KMS-11 (cell line): ENCODE measurements at regions not wholly inside any gene's neighbourhood (a gene's known extent, or its start where the extent isn't known, plus 50 kb on each side); places are given as distances from the start of the nearest gene placed in this dataset.

Source experiments
- H2AFZ ChIP-seq: fragments of 200-600 bp; sonication (generic); 2 replicates; pipeline ENCODE4 v1.6.1; 2016; ENCODE audit warnings: antibody characterized with exemption, mixed run types, low read depth
- H3K27ac ChIP-seq: fragments of 200-600 bp; sonication (generic); 2 replicates; pipeline ENCODE4 v1.6.1; 2016; ENCODE audit warnings: mild to moderate bottlenecking, mixed run types
- H3K27me3 ChIP-seq: fragments of 200-600 bp; sonication (generic); 2 replicates; pipeline ENCODE4 v1.6.1; 2017; ENCODE audit warnings: mild to moderate bottlenecking, low read depth, mixed run types, moderate library complexity; ENCODE audit not compliant: insufficient read depth
- H3K36me3 ChIP-seq: fragments of 200-600 bp; sonication (generic); 2 replicates; pipeline ENCODE4 v1.6.1; 2017; ENCODE audit warnings: mild to moderate bottlenecking, mixed run types; ENCODE audit not compliant: insufficient read depth
- H3K4me1 ChIP-seq: fragments of 200-600 bp; sonication (generic); 2 replicates; pipeline ENCODE4 v1.6.1; 2016; ENCODE audit warnings: mild to moderate bottlenecking, low read depth, mixed run types; ENCODE audit not compliant: poor library complexity, severe bottlenecking
- H3K4me2 ChIP-seq: fragments of 200-600 bp; sonication (generic); 2 replicates; pipeline ENCODE4 v1.7.0; 2016; ENCODE audit warnings: mild to moderate bottlenecking, mixed run types
- H3K4me3 ChIP-seq: fragments of 200-600 bp; sonication (generic); IDR thresholded peaks from 2 replicates; pipeline ENCODE4 v1.6.1; 2017; ENCODE audit warnings: low read depth, low read length, mixed read lengths; ENCODE audit not compliant: insufficient read depth
- H3K79me2 ChIP-seq: fragments of 200-600 bp; sonication (generic); 2 replicates; pipeline ENCODE4 v1.6.1; 2016; ENCODE audit warnings: low read depth, mixed run types; ENCODE audit not compliant: insufficient read depth
- H3K9ac ChIP-seq: fragments of 200-600 bp; sonication (generic); 2 replicates; pipeline ENCODE4 v1.6.1; 2016; ENCODE audit warnings: mild to moderate bottlenecking, mixed run types
- H4K20me1 ChIP-seq: fragments of 200-600 bp; sonication (generic); 2 replicates; pipeline ENCODE4 v1.6.1; 2016; ENCODE audit warnings: mild to moderate bottlenecking, mixed run types; ENCODE audit not compliant: insufficient read depth
- CTCF ChIP-seq: fragments of 200-600 bp; sonication (generic); conservative IDR thresholded peaks from 2 replicates; pipeline ENCODE4 v1.6.1; 2017; ENCODE audit warnings: low read depth, mild to moderate bottlenecking, antibody characterized with exemption, low read length, moderate library complexity, mixed read lengths

- Histone ChIP-seq H4K20me1 (no peaks in the 10 kb centered on the region), H3K4me1 (no peaks in the 10 kb centered on the region), H3K27ac (no peak overlapping the region), H2AFZ (no peak overlapping the region), H3K9ac (no peak overlapping the region), H3K4me2 (no peak overlapping the region), H3K4me3 (no peak overlapping the region), H3K27me3 (no peaks in the 10 kb centered on the region), H3K36me3 (no peaks in the 10 kb centered on the region; the same call in 1 of the 2 replicates), H3K79me2 (no peaks in the 10 kb centered on the region)
- TF ChIP-seq CTCF, result no peak
Observed at GRCh38 chr9:11348366-11348765, 735.6 kb upstream of the PTPRD start.

GRCh38 chr9:11349187-11349586 is 736.4 kb upstream of the PTPRD start:
- Histone ChIP-seq H4K20me1 (no peaks in the 10 kb centered on the region), H3K27ac (no peak overlapping the region), H3K79me2 (no peaks in the 10 kb centered on the region), H3K27me3 (no peaks in the 10 kb centered on the region), H3K9ac (no peak overlapping the region), H2AFZ (no peak overlapping the region), H3K36me3 (no peaks in the 10 kb centered on the region), H3K4me3 (no peak overlapping the region), H3K4me1 (no peaks in the 10 kb centered on the region), H3K4me2 (no peak overlapping the region)
- TF ChIP-seq CTCF, result no peak

- H3K79me2 ChIP-seq, result no peaks in the 10 kb centered on the region
- no peaks in the 10 kb centered on the region for H4K20me1 ChIP-seq
- no peak overlapping the region for H3K9ac ChIP-seq
- no peak overlapping the region for H3K4me2 ChIP-seq
- no peaks in the 10 kb centered on the region for H3K36me3 ChIP-seq
- TF ChIP-seq CTCF, result no peak
- H2AFZ ChIP-seq, result no peak overlapping the region
- H3K27ac ChIP-seq, result no peak overlapping the region
- H3K27me3 ChIP-seq, result no peaks in the 10 kb centered on the region
- H3K4me3 ChIP-seq, result no peak overlapping the region
- H3K4me1 ChIP-seq, result no peaks in the 10 kb centered on the region
Observed at GRCh38 chr9:11352612-11353011, 739.8 kb upstream of the PTPRD start.

- Histone ChIP-seq H2AFZ (no peak overlapping the region), H3K27me3 (no peaks in the 10 kb centered on the region), H3K36me3 (no peaks in the 10 kb centered on the region), H3K4me1 (no peaks in the 10 kb centered on the region), H3K9ac (no peak overlapping the region), H3K79me2 (no peaks in the 10 kb centered on the region), H3K27ac (no peak overlapping the region), H3K4me3 (no peak overlapping the region), H4K20me1 (no peaks in the 10 kb centered on the region), H3K4me2 (no peak overlapping the region)
- TF ChIP-seq CTCF, result no peak
Observed at GRCh38 chr9:11356067-11356466, 743.3 kb upstream of the PTPRD start.
